ENCODE measurements at regions not wholly inside any gene's neighbourhood (a gene's known extent, or its start where the extent isn't known, plus 50 kb on each side); places are given as distances from the start of the nearest gene placed in this dataset.

DNA sequence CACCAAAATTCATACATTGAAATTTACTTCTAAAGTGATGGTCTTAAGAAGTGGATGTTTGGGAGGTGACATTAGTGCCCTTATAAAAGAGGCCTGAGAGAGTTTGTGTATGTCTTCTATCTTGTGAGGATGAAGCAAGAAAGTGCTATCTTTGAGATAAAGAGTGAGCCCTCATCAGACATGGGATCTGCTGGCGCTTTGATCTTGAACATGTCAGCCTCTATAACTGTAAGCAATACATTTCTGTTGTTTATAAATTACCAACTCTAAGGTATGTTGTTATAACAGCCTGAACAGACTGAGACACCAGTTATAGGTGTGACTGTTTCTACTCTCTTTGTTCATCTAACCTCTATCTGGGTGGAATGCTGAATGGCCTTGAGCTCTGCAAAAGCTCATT, 54.5 kb upstream of the SETBP1 start:
- TF ChIP-seq CTCF (IDR thresholded peaks at IDR 0.05) (no peak), ZFX (IDR thresholded peaks at IDR 0.05; ENCODE audit: borderline replicate concordance) (no peak)
